ENCODE measurements at regions not wholly inside any gene's neighbourhood (a gene's known extent, or its start where the extent isn't known, plus 50 kb on each side); places are given as distances from the start of the nearest gene placed in this dataset.

DNA sequence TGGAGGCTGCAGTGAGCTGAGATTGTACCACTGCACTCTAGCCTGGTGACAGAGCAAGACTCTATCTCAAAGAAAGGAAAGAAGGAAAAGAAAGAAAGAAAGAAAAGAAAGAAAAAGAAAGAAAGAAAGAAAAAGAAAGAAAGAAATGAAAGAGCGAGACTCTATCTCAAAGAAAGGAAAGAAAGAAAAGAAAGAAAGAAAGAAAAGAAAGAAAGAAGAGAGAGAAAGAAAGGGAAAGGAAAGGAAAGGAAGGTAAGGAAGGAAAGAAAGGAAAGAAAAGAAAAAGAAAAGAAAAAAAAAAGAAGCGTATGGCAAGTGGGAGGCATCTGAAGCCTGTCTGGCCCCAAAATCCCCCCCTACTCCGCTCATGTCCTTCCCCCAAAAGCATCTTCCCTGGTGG lies 182.3 kb upstream of the MSX2 start:
- CTCF ChIA-PET: no interaction called here
- FAIRE-seq (no peak), DNase-seq (ENCODE audit: low read depth, low spot score) (no peak)
- Histone ChIP-seq H3K27ac (ENCODE audit: insufficient read depth, low read depth, low read length) (no peak overlapping the region), H3K4me2 (ENCODE audit: insufficient read depth, low read length) (no peak overlapping the region), H3K79me2 (ENCODE audit: control insufficient read depth, insufficient read depth, low read length) (no peaks in the 10 kb centered on the region), H3K9me3 (replicated peaks; ENCODE audit: control insufficient read depth, insufficient read depth, low read length) (no peaks in the 10 kb centered on the region), H3K9ac (replicated peaks; ENCODE audit: extremely low read depth, insufficient read depth, low read length) (no peak overlapping the region), H3K4me1 (ENCODE audit: control insufficient read depth, extremely low read depth, insufficient read depth, low read length) (no peaks in the 10 kb centered on the region), H2AFZ (ENCODE audit: low read depth, low read length) (no peak overlapping the region), H4K20me1 (replicated peaks; ENCODE audit: control insufficient read depth, extremely low read depth, insufficient read depth, low read length) (no peaks in the 10 kb centered on the region), H3K36me3 (ENCODE audit: control insufficient read depth in 2 of 2, extremely low read depth in 1 of 2, insufficient read depth in 2 of 2, low read length in 2 of 2) (no peaks in the 10 kb centered on the region), H3K27me3 (ENCODE audit: control insufficient read depth in 2 of 2, insufficient read depth in 2 of 2, low read length in 2 of 2) (no peaks in the 10 kb centered on the region), H3K4me3 (replicated peaks in 1 of 3; ENCODE audit: insufficient read depth in 1 of 3, low read depth in 1 of 3, low read length in 3 of 3) (no peak overlapping the region), H3K9me1 (replicated peaks; ENCODE audit: control insufficient read depth, extremely low read depth, insufficient read depth, low read length) (no peaks in the 10 kb centered on the region)
- intact Hi-C loops (cut with micrococcal nuclease): no loop called here
- no TSS peak for BruUV-seq (replicated peaks)
- dilution Hi-C loops (cut with MboI; ENCODE audit: extremely low pct_ligation_motif_present, low sequenced_read_pairs): no loop called here
- POLR2A ChIA-PET: no interaction called here
- TF ChIP-seq, protein P1, sequence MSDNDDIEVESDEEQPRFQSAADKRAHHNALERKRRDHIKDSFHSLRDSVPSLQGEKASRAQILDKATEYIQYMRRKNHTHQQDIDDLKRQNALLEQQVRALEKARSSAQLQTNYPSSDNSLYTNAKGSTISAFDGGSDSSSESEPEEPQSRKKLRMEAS (IDR thresholded peaks at IDR 0.05; ENCODE audit: insufficient read depth, insufficient read length): no peak
- TF ChIP-seq MYC (IDR thresholded peaks at IDR 0.05; ENCODE audit: low read depth, low read length): no peak
- TF ChIP-seq FOS (IDR thresholded peaks at IDR 0.05; ENCODE audit: borderline replicate concordance, insufficient read depth, low read length): no peak
- TF ChIP-seq, protein P2, sequence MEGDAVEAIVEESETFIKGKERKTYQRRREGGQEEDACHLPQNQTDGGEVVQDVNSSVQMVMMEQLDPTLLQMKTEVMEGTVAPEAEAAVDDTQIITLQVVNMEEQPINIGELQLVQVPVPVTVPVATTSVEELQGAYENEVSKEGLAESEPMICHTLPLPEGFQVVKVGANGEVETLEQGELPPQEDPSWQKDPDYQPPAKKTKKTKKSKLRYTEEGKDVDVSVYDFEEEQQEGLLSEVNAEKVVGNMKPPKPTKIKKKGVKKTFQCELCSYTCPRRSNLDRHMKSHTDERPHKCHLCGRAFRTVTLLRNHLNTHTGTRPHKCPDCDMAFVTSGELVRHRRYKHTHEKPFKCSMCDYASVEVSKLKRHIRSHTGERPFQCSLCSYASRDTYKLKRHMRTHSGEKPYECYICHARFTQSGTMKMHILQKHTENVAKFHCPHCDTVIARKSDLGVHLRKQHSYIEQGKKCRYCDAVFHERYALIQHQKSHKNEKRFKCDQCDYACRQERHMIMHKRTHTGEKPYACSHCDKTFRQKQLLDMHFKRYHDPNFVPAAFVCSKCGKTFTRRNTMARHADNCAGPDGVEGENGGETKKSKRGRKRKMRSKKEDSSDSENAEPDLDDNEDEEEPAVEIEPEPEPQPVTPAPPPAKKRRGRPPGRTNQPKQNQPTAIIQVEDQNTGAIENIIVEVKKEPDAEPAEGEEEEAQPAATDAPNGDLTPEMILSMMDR (IDR thresholded peaks at IDR 0.05; ENCODE audit: extremely low read depth in 1 of 2, insufficient read depth in 1 of 2, low read depth in 1 of 2, low read length in 2 of 2): no peak
- TF ChIP-seq EZH2 (IDR thresholded peaks at IDR 0.05; ENCODE audit: borderline replicate concordance, low read depth, low read length, severe bottlenecking): no peak
- TF ChIP-seq POLR2AphosphoS5 (IDR thresholded peaks at IDR 0.05; ENCODE audit: insufficient read depth, low read depth, low read length): no peak
- TF ChIP-seq POLR2A (IDR thresholded peaks at IDR 0.05; ENCODE audit: low read depth, low read length): no peak
- TF ChIP-seq JUN (IDR thresholded peaks at IDR 0.05; ENCODE audit: borderline replicate concordance, insufficient read depth, insufficient read length, low read depth): no peak
- TF ChIP-seq GATA2 (IDR thresholded peaks at IDR 0.05; ENCODE audit: insufficient read depth, insufficient read length, low read depth, low read length): no peak
